ENCODE measurements at regions not wholly inside any gene's neighbourhood (a gene's known extent, or its start where the extent isn't known, plus 50 kb on each side); places are given as distances from the start of the nearest gene placed in this dataset.

GRCh38 chr1:62917314-62917713 is 133.4 kb downstream of the ATG4C start:
- no peak for DNase-seq (ENCODE audit: low read depth in 2 of 2)

- DNase-seq (ENCODE audit: low read depth in 2 of 2) = no peak
Measured at GRCh38 chr1:62917805-62918204, 133.9 kb downstream of the ATG4C start.

GRCh38 chr1:62918700-62919099 is 134.8 kb downstream of the ATG4C start:
- DNase-seq (ENCODE audit: low read depth in 2 of 2) = no peak

- DNase-seq (ENCODE audit: low read depth in 2 of 2) = no peak
Measured at GRCh38 chr1:62922006-62922405, 138.1 kb downstream of the ATG4C start.

- no peak for DNase-seq (ENCODE audit: low read depth in 2 of 2)
Measured at GRCh38 chr1:62924983-62925790, 141.3 kb downstream of the ATG4C start.

GRCh38 chr1:62926681-62927252 is 142.8 kb downstream of the ATG4C start:
- no peak for DNase-seq (ENCODE audit: low read depth in 2 of 2)

- no peak for DNase-seq (ENCODE audit: low read depth in 2 of 2)
Measured at GRCh38 chr1:62928885-62929284, 145.0 kb downstream of the ATG4C start.

GRCh38 chr1:62937634-62938296 is 153.8 kb downstream of the ATG4C start:
- no peak for DNase-seq (ENCODE audit: low read depth in 2 of 2)

GRCh38 chr1:62941780-62942179 is 157.8 kb downstream of the ATG4C start:
- no peak for DNase-seq (ENCODE audit: low read depth in 2 of 2)

GRCh38 chr1:62946511-62946910 is 162.6 kb downstream of the ATG4C start:
- DNase-seq (ENCODE audit: low read depth in 2 of 2) = no peak

- no peak for DNase-seq (ENCODE audit: low read depth in 2 of 2)
Measured at GRCh38 chr1:62951428-62951827, 167.5 kb downstream of the ATG4C start.

- DNase-seq (ENCODE audit: low read depth in 2 of 2) = no peak
Measured at GRCh38 chr1:62952596-62952995, 168.7 kb downstream of the ATG4C start.

GRCh38 chr1:62953633-62954032 is 169.7 kb downstream of the ATG4C start:
- no peak for DNase-seq (ENCODE audit: low read depth in 2 of 2)

- DNase-seq (ENCODE audit: low read depth in 2 of 2) = no peak
Measured at GRCh38 chr1:62954758-62955157, 170.8 kb downstream of the ATG4C start.

- DNase-seq (ENCODE audit: low read depth in 2 of 2) = no peak
Measured at GRCh38 chr1:62955666-62956065, 171.7 kb downstream of the ATG4C start.

- no peak for DNase-seq (ENCODE audit: low read depth in 2 of 2)
Measured at GRCh38 chr1:62962014-62962812, 178.3 kb downstream of the ATG4C start.

GRCh38 chr1:62962901-62963776 is 179.2 kb downstream of the ATG4C start:
- peak in 1 of 2 experiments; percentile 2 for DNase-seq (ENCODE audit: low read depth in 2 of 2)

- no peak for DNase-seq (ENCODE audit: low read depth in 2 of 2)
Measured at GRCh38 chr1:62964141-62964540, 180.2 kb downstream of the ATG4C start.

GRCh38 chr1:62967031-62967430 is 183.1 kb downstream of the ATG4C start:
- no peak for DNase-seq (ENCODE audit: low read depth in 2 of 2)

- DNase-seq (ENCODE audit: low read depth in 2 of 2) = no peak
Measured at GRCh38 chr1:62977366-62977765, 193.4 kb downstream of the ATG4C start.

GRCh38 chr1:62978741-62979140 is 194.8 kb downstream of the ATG4C start:
- DNase-seq (ENCODE audit: low read depth in 2 of 2) = no peak

All from stimulated activated CD4-positive, alpha-beta T cell treated with anti-CD3 and anti-CD28 coated beads, Interleukin-12 subunit alpha, Interleukin-12 subunit beta, amount 100 ng/mL, for 24 hours (primary cell).